K562 (cell line): ENCODE measurements at regions not wholly inside any gene's neighbourhood (a gene's known extent, or its start where the extent isn't known, plus 50 kb on each side); places are given as distances from the start of the nearest gene placed in this dataset.
A peak's percentile ranks its signal among the peaks of the same experiment; 100 is the strongest.

Source experiments
- ATAC-seq: fragments of 200-7000 bp; cut with Tn5 transposase; 3 replicates; pipeline ENCODE4 v1.9.1; 2020; ENCODE audit warnings: moderate library complexity
- BruUV-seq: library from RNA; stranded (reverse); fragments of 400-500 nt; replicated peaks from 2 replicates; lab custom pipeline; 2021; lab: Mats Ljungman, UMichigan
- CTCF ChIA-PET: fragments of 300-600 bp; formaldehyde crosslinking; extraction: SDS; loops from one replicate; lab custom pipeline; 2021; ENCODE audit warnings: low intra/inter-chr PET ratio; lab: Yijun Ruan, JAX
- POLR2A ChIA-PET: fragments of 300-600, 350-650 bp; sonication (Branson Sonifier 250); formaldehyde crosslinking; extraction: SDS; loops from one replicate; lab custom pipeline; 2021; ENCODE audit warnings: antibody characterized with exemption, inconsistent platforms; lab: Yijun Ruan, JAX
- DNase-seq, 4 experiments: peaks; one replicate each; pipeline versions ENCODE4 v3.0.0 to v3.0.0-alpha.2; 2011 to 2018; ENCODE audit warnings: low spot score in 3 of 4, mixed read lengths in 3 of 4; ENCODE audit errors: extremely low read depth in 1 of 4
- FAIRE-seq: peaks from 2 replicates; lab custom pipeline; 2011; peaks lifted over from hg19 to GRCh38; lab: Jason Lieb, UNC
- H2AFZ ChIP-seq: 2 replicates; pipeline ENCODE4 v1.6.0; 2011; ENCODE audit warnings: low read depth, low read length, control low read depth, inconsistent platforms
- H3K27ac ChIP-seq: fragments of 200-600 bp; 3 replicates; pipeline ENCODE4 v1.8.0; 2011; ENCODE audit warnings: low read depth, mild to moderate bottlenecking, control low read depth, inconsistent platforms, low read length, moderate library complexity, mixed read lengths; ENCODE audit errors: extremely low read depth
- H3K27me3 ChIP-seq, 2 experiments: fragments of 300-600 bp in 1 of 2; 2 replicates in 1 of 2; 3 replicates in 1 of 2; pipeline versions ENCODE4 v1.6.0 to v1.8.0; 2011; ENCODE audit warnings: inconsistent platforms in 2 of 2, low read length in 2 of 2, mild to moderate bottlenecking in 1 of 2, mixed read lengths in 1 of 2, moderate library complexity in 1 of 2; ENCODE audit not compliant: control insufficient read depth in 2 of 2, insufficient read depth in 2 of 2
- H3K36me3 ChIP-seq: fragments of 300-600 bp; 3 replicates; pipeline ENCODE4 v1.8.0; 2011; ENCODE audit warnings: mild to moderate bottlenecking, low read length, inconsistent platforms; ENCODE audit not compliant: control insufficient read depth, insufficient read depth
- H3K4me1 ChIP-seq, 2 experiments: fragments of 200-600 bp in 1 of 2; replicated peaks in 1 of 2; 2 replicates in 1 of 2; 3 replicates in 1 of 2; pipeline versions ENCODE4 v1.5.1 to v1.8.0; 2011; ENCODE audit warnings: inconsistent platforms in 2 of 2, low read length in 2 of 2, mild to moderate bottlenecking in 1 of 2, mixed read lengths in 1 of 2, moderate library complexity in 1 of 2; ENCODE audit not compliant: control insufficient read depth in 2 of 2, insufficient read depth in 2 of 2
- H3K4me2 ChIP-seq: 2 replicates; pipeline ENCODE4 v1.6.1; 2011; ENCODE audit warnings: low read length, control low read depth, inconsistent platforms, mixed read lengths; ENCODE audit not compliant: insufficient read depth
- H3K4me3 ChIP-seq: fragments of 200-600 bp; sonication (generic), shearing (Covaris generic); 2 replicates; pipeline ENCODE4 v1.5.1; 2016; ENCODE audit warnings: control low read depth, inconsistent platforms
- H3K79me2 ChIP-seq: fragments of 200-600 bp; 3 replicates; pipeline ENCODE4 v1.8.0; 2011; ENCODE audit warnings: low read length, inconsistent platforms; ENCODE audit not compliant: control insufficient read depth, insufficient read depth
- H3K9ac ChIP-seq, 2 experiments: 2 replicates each; pipeline versions ENCODE4 v1.6.0 to v1.6.1; 2011; ENCODE audit warnings: low read depth in 2 of 2, low read length in 2 of 2, control low read depth in 1 of 2, inconsistent platforms in 1 of 2, mild to moderate bottlenecking in 1 of 2, mixed read lengths in 1 of 2; ENCODE audit not compliant: insufficient read depth in 1 of 2
- H3K9me1 ChIP-seq: one replicate; pipeline ENCODE4 v1.6.0; 2011; ENCODE audit warnings: inconsistent platforms, mild to moderate bottlenecking, low read length, moderate library complexity; ENCODE audit not compliant: control insufficient read depth, insufficient read depth
- H3K9me3 ChIP-seq: replicated peaks from 2 replicates; pipeline ENCODE4 v1.5.1; 2011; ENCODE audit warnings: low read depth, low read length, inconsistent platforms; ENCODE audit not compliant: control insufficient read depth, insufficient read depth
- H4K20me1 ChIP-seq: replicated peaks from 2 replicates; pipeline ENCODE4 v1.6.1; 2011; ENCODE audit warnings: low read length, inconsistent platforms, mixed read lengths; ENCODE audit not compliant: control insufficient read depth, insufficient read depth
- EZH2 ChIP-seq: IDR thresholded peaks from 2 replicates; pipeline ENCODE4 v1.6.1; 2012; ENCODE audit warnings: low read depth, mild to moderate bottlenecking, inconsistent platforms, low read length, borderline replicate concordance
- MAZ ChIP-seq, 2 experiments: fragments of 450-650 bp in 1 of 2; sonication (generic) in 1 of 2; formaldehyde crosslinking; IDR thresholded peaks in 1 of 2; conservative IDR thresholded peaks in 1 of 2; 2 replicates each; pipeline versions ENCODE4 v1.4.0 to v1.5.0; 2020; ENCODE audit warnings: mild to moderate bottlenecking in 1 of 2, missing genetic modification reagents in 1 of 2
- MEF2A ChIP-seq: IDR thresholded peaks from 2 replicates; pipeline ENCODE4 v1.6.1; 2011; ENCODE audit warnings: low read depth, mild to moderate bottlenecking, low read length, moderate library complexity; ENCODE audit not compliant: control insufficient read depth
- MIER1 ChIP-seq: fragments of 450-650 bp; IDR thresholded peaks from 2 replicates; pipeline ENCODE4 v1.6.1; 2016; ENCODE audit warnings: antibody characterized with exemption, mild to moderate bottlenecking, low read depth
- NFATC3 ChIP-seq: fragments of 450-650 bp; IDR thresholded peaks from 2 replicates; pipeline ENCODE4 v1.6.1; 2017; ENCODE audit warnings: mild to moderate bottlenecking
- NR1H2 ChIP-seq: sonication (generic); formaldehyde crosslinking; IDR thresholded peaks from 2 replicates; pipeline ENCODE4 v1.4.0; 2020; ENCODE audit warnings: mild to moderate bottlenecking, missing genetic modification reagents
- RAD21 ChIP-seq, 2 experiments: fragments of 250-450 bp in 1 of 2; fragments of 450-650 bp in 1 of 2; sonication (Bioruptor Pico) in 1 of 2; formaldehyde crosslinking in 1 of 2; IDR thresholded peaks in 1 of 2; conservative IDR thresholded peaks in 1 of 2; 2 replicates each; pipeline versions ENCODE4 v1.4.0 to v1.8.0; 2020 to 2022; ENCODE audit warnings: mild to moderate bottlenecking in 2 of 2, moderate library complexity in 1 of 2
- SMC3 ChIP-seq: conservative IDR thresholded peaks from 2 replicates; pipeline ENCODE4 v1.6.1; 2011; ENCODE audit warnings: low read depth, low read length, improper control_type of control experiment; ENCODE audit not compliant: insufficient read depth
- TRIM28 ChIP-seq: fragments of 450-650 bp; IDR thresholded peaks from 2 replicates; pipeline ENCODE4 v1.6.1; 2017
- XRCC3 ChIP-seq: fragments of 450-650 bp; IDR thresholded peaks from 2 replicates; pipeline ENCODE4 v1.6.1; 2017; ENCODE audit warnings: mild to moderate bottlenecking, moderate library complexity
- ZBTB7A ChIP-seq: IDR thresholded peaks from 2 replicates; pipeline ENCODE4 v1.6.1; 2011; ENCODE audit warnings: low read depth, mild to moderate bottlenecking, low read length, moderate library complexity, borderline replicate concordance; ENCODE audit not compliant: control insufficient read depth
- ZNF232 ChIP-seq: sonication (generic); formaldehyde crosslinking; IDR thresholded peaks from 2 replicates; pipeline ENCODE4 v1.8.0; 2022; ENCODE audit warnings: mild to moderate bottlenecking, missing genetic modification reagents
- ZNF79 ChIP-seq: fragments of 250-450 bp; sonication (Bioruptor Pico); IDR thresholded peaks from 2 replicates; pipeline ENCODE4 v1.4.0; 2020; ENCODE audit warnings: low read depth, mild to moderate bottlenecking, moderate library complexity
- WGBS: fragments of 100-300 bp; shearing (Covaris generic); methylation state at CpG from one replicate; pipeline ENCODE4 v1.1.6; 2016; ENCODE audit warnings: low coverage, mixed read lengths; ENCODE audit not compliant: insufficient coverage; ENCODE audit errors: missing lambda C conversion rate; 5-methylcytosine and 5-hydroxymethylcytosine counted together
- in situ Hi-C: fragments of 300-500 bp; cut with MboI; formaldehyde crosslinking; loops from 4 replicates; pipeline ENCODE4 v1.15.0; 2018; ENCODE audit warnings: inconsistent platforms, mixed read lengths
- intact Hi-C: fragments of 100-400 bp; cut with micrococcal nuclease; formaldehyde crosslinking; loops from 2 replicates; pipeline ENCODE4 v1.14.2; 2022
- TF ChIP-seq, protein P1 (sequence below): fragments of 450-650 bp; IDR thresholded peaks from 2 replicates; pipeline ENCODE4 v1.6.1; 2017; ENCODE audit warnings: antibody characterized with exemption, mild to moderate bottlenecking
- TF ChIP-seq, protein P2 (sequence below): fragments of 450-650 bp; formaldehyde crosslinking; IDR thresholded peaks from 2 replicates; pipeline ENCODE4 v1.4.0; 2020; ENCODE audit warnings: mild to moderate bottlenecking, moderate library complexity

DNA sequence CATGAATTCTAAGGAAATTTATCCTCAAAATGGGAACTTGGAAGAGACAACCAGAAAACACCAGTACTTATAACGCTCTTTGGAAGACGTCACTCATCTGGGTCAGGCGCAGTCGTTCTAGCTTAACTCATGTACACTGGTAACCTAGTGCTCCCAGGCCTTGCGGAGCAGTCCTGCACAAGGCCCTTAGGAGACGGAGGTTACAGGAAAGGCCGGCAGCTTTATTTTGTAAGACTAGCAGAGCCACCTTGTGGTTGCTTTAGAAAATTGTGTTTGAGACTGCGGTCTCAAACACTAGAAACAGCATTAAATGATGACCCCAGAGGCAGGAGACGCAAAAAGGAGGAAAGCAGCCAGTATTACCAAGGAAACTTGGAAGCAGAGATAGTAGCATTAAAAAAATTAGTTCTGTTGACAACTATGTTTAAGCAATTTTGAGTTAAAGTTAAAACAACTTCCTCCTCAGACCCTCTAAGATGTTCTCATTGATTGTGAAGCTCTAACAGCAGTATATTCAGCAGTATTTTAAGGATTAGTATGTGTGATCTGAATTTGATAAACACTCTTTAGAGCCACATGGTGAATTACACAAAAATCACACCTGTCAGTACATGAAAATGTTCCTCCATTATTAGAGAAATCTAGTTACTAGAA lies 141.9 kb upstream of the C2CD4B start:
- ATAC-seq = peak; percentile 97
- no TSS peak for BruUV-seq
- Histone ChIP-seq H3K9ac (no peak overlapping the region), H3K36me3 (no peaks in the 10 kb centered on the region), H3K4me3 (no peak overlapping the region), H2AFZ (no peak overlapping the region), H3K27ac (no peak overlapping the region), H3K9me1 (no peaks in the 10 kb centered on the region), H3K4me2 (no peak overlapping the region), H3K4me1 (no peaks in the 10 kb centered on the region; a peak in 1 of 5 replicates), H3K79me2 (no peaks in the 10 kb centered on the region), H4K20me1 (no peaks in the 10 kb centered on the region), H3K9me3 (no peaks in the 10 kb centered on the region), H3K27me3 (peaks cover 2 to 4% of the 10 kb centered on the region in 2 experiments; a peak in 3 of 5 replicates)
- FAIRE-seq = peak; percentile 78
- DNase-seq = peak; percentile 40 to 70 (median 51)
- intact Hi-C loops (loop anchor here (10.0 kb wide), 1 partner anchor 222 kb away; no protein-coding TSS in a partner anchor), in situ Hi-C loops (no loop called here)
- WGBS = 0% methylated on average over 9 of the region's 9 CpGs
- ChIA-PET POLR2A (no interaction called here), CTCF (interaction anchor here (1.4 to 1.6 kb wide), 2 partner anchors 52 to 435 kb away, joined by 3 to 4 read pairs; no protein-coding TSS in a partner anchor)
- TF ChIP-seq ZNF79 (CRISPR knock-in tag) = no peak
- no peak for TF ChIP-seq NFATC3
- no peak for TF ChIP-seq ZBTB7A
- TF ChIP-seq NR1H2 (CRISPR knock-in tag) = no peak
- TF ChIP-seq XRCC3 = no peak
- no peak for TF ChIP-seq EZH2
- no peak for TF ChIP-seq TRIM28
- TF ChIP-seq, protein P1, sequence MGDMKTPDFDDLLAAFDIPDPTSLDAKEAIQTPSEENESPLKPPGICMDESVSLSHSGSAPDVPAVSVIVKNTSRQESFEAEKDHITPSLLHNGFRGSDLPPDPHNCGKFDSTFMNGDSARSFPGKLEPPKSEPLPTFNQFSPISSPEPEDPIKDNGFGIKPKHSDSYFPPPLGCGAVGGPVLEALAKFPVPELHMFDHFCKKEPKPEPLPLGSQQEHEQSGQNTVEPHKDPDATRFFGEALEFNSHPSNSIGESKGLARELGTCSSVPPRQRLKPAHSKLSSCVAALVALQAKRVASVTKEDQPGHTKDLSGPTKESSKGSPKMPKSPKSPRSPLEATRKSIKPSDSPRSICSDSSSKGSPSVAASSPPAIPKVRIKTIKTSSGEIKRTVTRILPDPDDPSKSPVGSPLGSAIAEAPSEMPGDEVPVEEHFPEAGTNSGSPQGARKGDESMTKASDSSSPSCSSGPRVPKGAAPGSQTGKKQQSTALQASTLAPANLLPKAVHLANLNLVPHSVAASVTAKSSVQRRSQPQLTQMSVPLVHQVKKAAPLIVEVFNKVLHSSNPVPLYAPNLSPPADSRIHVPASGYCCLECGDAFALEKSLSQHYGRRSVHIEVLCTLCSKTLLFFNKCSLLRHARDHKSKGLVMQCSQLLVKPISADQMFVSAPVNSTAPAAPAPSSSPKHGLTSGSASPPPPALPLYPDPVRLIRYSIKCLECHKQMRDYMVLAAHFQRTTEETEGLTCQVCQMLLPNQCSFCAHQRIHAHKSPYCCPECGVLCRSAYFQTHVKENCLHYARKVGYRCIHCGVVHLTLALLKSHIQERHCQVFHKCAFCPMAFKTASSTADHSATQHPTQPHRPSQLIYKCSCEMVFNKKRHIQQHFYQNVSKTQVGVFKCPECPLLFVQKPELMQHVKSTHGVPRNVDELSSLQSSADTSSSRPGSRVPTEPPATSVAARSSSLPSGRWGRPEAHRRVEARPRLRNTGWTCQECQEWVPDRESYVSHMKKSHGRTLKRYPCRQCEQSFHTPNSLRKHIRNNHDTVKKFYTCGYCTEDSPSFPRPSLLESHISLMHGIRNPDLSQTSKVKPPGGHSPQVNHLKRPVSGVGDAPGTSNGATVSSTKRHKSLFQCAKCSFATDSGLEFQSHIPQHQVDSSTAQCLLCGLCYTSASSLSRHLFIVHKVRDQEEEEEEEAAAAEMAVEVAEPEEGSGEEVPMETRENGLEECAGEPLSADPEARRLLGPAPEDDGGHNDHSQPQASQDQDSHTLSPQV = no peak
- TF ChIP-seq, protein P2, sequence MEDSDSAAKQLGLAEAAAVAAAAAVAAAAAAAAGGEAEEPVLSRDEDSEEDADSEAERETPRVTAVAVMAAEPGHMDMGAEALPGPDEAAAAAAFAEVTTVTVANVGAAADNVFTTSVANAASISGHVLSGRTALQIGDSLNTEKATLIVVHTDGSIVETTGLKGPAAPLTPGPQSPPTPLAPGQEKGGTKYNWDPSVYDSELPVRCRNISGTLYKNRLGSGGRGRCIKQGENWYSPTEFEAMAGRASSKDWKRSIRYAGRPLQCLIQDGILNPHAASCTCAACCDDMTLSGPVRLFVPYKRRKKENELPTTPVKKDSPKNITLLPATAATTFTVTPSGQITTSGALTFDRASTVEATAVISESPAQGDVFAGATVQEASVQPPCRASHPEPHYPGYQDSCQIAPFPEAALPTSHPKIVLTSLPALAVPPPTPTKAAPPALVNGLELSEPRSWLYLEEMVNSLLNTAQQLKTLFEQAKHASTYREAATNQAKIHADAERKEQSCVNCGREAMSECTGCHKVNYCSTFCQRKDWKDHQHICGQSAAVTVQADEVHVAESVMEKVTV (CRISPR knock-in tag) = peak; percentile 48
- no peak for TF ChIP-seq MIER1
- no peak for TF ChIP-seq MAZ (CRISPR knock-in tag; conservative IDR thresholded peaks at IDR 0.05 in 1 of 2, IDR thresholded peaks at IDR 0.05 in 1 of 2)
- no peak for TF ChIP-seq MEF2A
- TF ChIP-seq ZNF232 = no peak
- 0 out of 2 replicates have a peak, but pooled peaks have one; percentile 23 for TF ChIP-seq SMC3
- TF ChIP-seq RAD21 (CRISPR knock-in tag; conservative IDR thresholded peaks at IDR 0.05 in 1 of 2, IDR thresholded peaks at IDR 0.05 in 1 of 2) = peak; percentile 65 to 68
